T-cell (primary cell): ENCODE measurements at regions not wholly inside any gene's neighbourhood (a gene's known extent, or its start where the extent isn't known, plus 50 kb on each side); places are given as distances from the start of the nearest gene placed in this dataset.

Experiments
- ATAC-seq, 4 experiments: fragments of 200-7000 bp in 3 of 4; fragments of 150-1000 bp in 1 of 4; cut with Tn5 transposase; replicated peaks in 1 of 4; 1 replicate in 3 of 4; 2 replicates in 1 of 4; pipeline ENCODE4 v1.10.0; 2021; ENCODE audit warnings: moderate library complexity in 3 of 4, mild to moderate bottlenecking in 2 of 4, moderate number of reproducible peaks in 1 of 4
- CTCF ChIA-PET, 2 donors: fragments of 300-600 bp; sonication (Branson Sonifier 250); formaldehyde crosslinking; loops; one replicate each; lab custom pipeline; 2022; ENCODE audit warnings: antibody characterized with exemption in 2 of 2; lab: Charles Lee
- POLR2A ChIA-PET, 2 donors: fragments of 300-600 bp; sonication (Branson Sonifier 250); formaldehyde crosslinking; loops; one replicate each; lab custom pipeline; 2022; ENCODE audit warnings: antibody characterized with exemption in 2 of 2; lab: Charles Lee
- DNase-seq, 35 experiments: peaks; one replicate each; pipeline versions ENCODE4 v3.0.0 to v3.0.0-alpha.2; 2013 to 2023
- H3K27ac ChIP-seq: one replicate; pipeline ENCODE4 v1.5.1; 2013; ENCODE audit warnings: low read length
- H3K27me3 ChIP-seq, 2 experiments: replicated peaks in 1 of 2; 1 replicate in 1 of 2; 2 replicates in 1 of 2; pipeline versions ENCODE4 v1.6.1 to v1.7.0; 2013; ENCODE audit warnings: low read length in 1 of 2, mixed read lengths in 1 of 2; ENCODE audit not compliant: control insufficient read depth in 2 of 2, insufficient read depth in 2 of 2; ENCODE audit errors: extremely low read depth in 1 of 2
- H3K36me3 ChIP-seq, 2 donors: 1 replicate in 1 of 2; 2 replicates in 1 of 2; pipeline versions ENCODE4 v1.6.1 to v1.7.0; 2013; ENCODE audit warnings: low read length in 1 of 2; ENCODE audit not compliant: control insufficient read depth in 2 of 2, insufficient read depth in 1 of 2; ENCODE audit errors: extremely low read depth in 1 of 2
- H3K4me1 ChIP-seq, 2 experiments: 1 replicate in 1 of 2; 2 replicates in 1 of 2; pipeline versions ENCODE4 v1.6.1 to v1.7.0; 2013; ENCODE audit warnings: low read length in 2 of 2, mixed read lengths in 1 of 2; ENCODE audit not compliant: insufficient read depth in 2 of 2, control insufficient read depth in 1 of 2; ENCODE audit errors: extremely low read depth in 1 of 2
- H3K4me3 ChIP-seq, 2 donors: 1 replicate in 1 of 2; 2 replicates in 1 of 2; pipeline versions ENCODE4 v1.5.1 to v1.7.0; 2013; ENCODE audit warnings: mild to moderate bottlenecking in 2 of 2, low read length in 1 of 2, moderate library complexity in 1 of 2; ENCODE audit not compliant: control insufficient read depth in 1 of 2; ENCODE audit errors: extremely low read depth in 1 of 2
- H3K9me3 ChIP-seq: 2 replicates; pipeline ENCODE4 v1.7.0; 2013
- H3K27ac Mint-ChIP-seq, 2 donors: one replicate each; pipeline ENCODE4 v1.8.0; 2020 to 2021; ENCODE audit warnings: mild to moderate bottlenecking in 2 of 2, mixed read lengths in 2 of 2
- H3K27me3 Mint-ChIP-seq, 2 donors: one replicate each; pipeline ENCODE4 v1.8.0; 2021 to 2022; ENCODE audit warnings: mixed read lengths in 2 of 2
- H3K36me3 Mint-ChIP-seq: one replicate; pipeline ENCODE4 v1.8.0; 2021; ENCODE audit warnings: mixed read lengths
- H3K4me1 Mint-ChIP-seq, 3 donors: one replicate each; pipeline ENCODE4 v1.8.0; 2020 to 2022; ENCODE audit warnings: mixed read lengths in 3 of 3, mild to moderate bottlenecking in 1 of 3
- H3K4me3 Mint-ChIP-seq, 3 donors: one replicate each; pipeline ENCODE4 v1.8.0; 2020 to 2022; ENCODE audit warnings: mild to moderate bottlenecking in 3 of 3, mixed read lengths in 3 of 3, moderate library complexity in 3 of 3
- H3K9me3 Mint-ChIP-seq, 3 donors: one replicate each; pipeline ENCODE4 v1.8.0; 2020 to 2022; ENCODE audit warnings: mixed read lengths in 3 of 3
- WGBS: methylation state at CpG from one replicate; pipeline ENCODE4 v1.1.5; 2013; ENCODE audit warnings: missing lambda C conversion rate; ENCODE audit not compliant: insufficient coverage; 5-methylcytosine and 5-hydroxymethylcytosine counted together

DNA sequence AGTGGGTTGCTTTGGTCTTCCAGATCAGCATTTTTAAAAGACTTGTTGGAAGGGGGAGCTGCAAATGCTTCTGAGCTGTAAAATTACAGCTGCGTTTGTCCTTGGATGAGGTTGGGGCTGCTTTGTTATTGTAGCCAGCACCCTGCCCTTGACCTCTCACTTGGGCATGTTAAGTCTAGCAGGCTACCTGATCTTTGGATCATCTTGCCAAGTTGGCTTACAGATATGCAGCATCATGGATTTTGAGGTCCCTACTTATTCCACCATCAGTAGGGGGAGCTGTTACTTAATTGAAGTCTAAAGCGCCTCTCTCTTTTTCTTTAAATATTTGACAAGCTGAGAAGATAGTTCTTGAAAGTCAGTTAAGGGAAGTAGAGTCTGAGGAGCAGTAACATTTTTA is 793.0 kb downstream of the MCTP2 start:
- Mint-ChIP-seq H3K27me3 (peaks cover 3% of the 10 kb centered on the region in 2 donors), H3K9me3 (peaks cover 0 to 13% (median 7%) of the 10 kb centered on the region in 3 donors), H3K27ac (no peak overlapping the region), H3K36me3 (no peaks in the 10 kb centered on the region), H3K4me1 (no peaks in the 10 kb centered on the region), H3K4me3 (no peak overlapping the region)
- H3K9me3 ChIP-seq = no peaks in the 10 kb centered on the region
- CTCF ChIA-PET = no interaction called here
- H3K27ac ChIP-seq = no peak overlapping the region
- H3K4me1 ChIP-seq = no peaks in the 10 kb centered on the region
- ATAC-seq (no peak), DNase-seq (no peak)
- H3K27me3 ChIP-seq = no peaks in the 10 kb centered on the region
- WGBS = 100% methylated on average over 1 of the region's 2 CpGs
- no peak overlapping the region for H3K4me3 ChIP-seq
- POLR2A ChIA-PET = no interaction called here
- H3K36me3 ChIP-seq = no peaks in the 10 kb centered on the region

DNA sequence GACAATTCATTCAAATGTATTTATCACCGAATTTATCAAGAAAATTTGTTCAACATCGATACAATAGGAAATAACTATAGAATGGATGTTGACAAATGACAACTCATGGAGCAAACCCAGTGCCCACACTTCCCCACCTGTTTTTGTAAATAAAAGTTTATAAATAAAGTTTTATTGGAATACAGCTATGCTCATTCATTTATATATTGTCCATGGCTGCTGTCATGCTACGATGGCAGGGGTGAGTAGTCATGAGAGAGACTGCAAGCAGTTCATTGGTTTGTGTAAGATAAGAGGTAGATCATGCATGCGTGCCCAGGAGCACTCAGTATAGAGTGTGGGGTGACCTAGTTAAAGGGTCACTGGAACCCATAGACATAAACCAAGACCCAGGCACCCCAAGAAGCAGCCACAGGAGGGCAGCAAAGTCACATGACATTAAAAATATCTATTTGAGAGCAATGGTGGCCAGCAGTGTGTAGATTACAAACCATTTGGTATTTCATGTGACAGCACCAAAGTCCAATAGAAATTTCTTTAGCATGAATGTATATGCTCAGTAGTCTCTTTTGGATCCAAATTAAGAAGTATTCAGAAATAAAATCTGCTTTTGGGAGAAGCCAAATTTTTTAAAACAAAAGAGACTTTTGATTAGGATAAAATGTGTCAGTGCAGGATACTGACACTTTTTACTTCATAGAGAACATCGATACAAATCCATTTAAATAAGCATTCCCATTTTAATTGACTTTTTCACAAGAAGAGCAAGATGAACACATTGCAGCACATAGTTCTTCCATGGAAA is 794.8 kb downstream of the MCTP2 start:
- no CpG with 5 or more reads among the region's 5 CpGs for WGBS
- H3K9me3 ChIP-seq = no peaks in the 10 kb centered on the region
- H3K36me3 ChIP-seq = no peaks in the 10 kb centered on the region
- peaks cover 0 to 17% (median 12%) of the 10 kb centered on the region in 3 donors for H3K9me3 Mint-ChIP-seq
- peaks cover 3% of the 10 kb centered on the region in 2 donors for H3K27me3 Mint-ChIP-seq
- CTCF ChIA-PET = no interaction called here
- no peak overlapping the region for H3K27ac ChIP-seq
- no peak overlapping the region for H3K4me3 ChIP-seq
- no peaks in the 10 kb centered on the region for H3K4me1 ChIP-seq
- no peak for ATAC-seq
- POLR2A ChIA-PET = no interaction called here
- no peaks in the 10 kb centered on the region for H3K4me1 Mint-ChIP-seq
- H3K27me3 ChIP-seq = no peaks in the 10 kb centered on the region
- H3K36me3 Mint-ChIP-seq = no peaks in the 10 kb centered on the region
- DNase-seq = peak in 3 of 35 experiments; percentile 1
- H3K27ac Mint-ChIP-seq = no peak overlapping the region
- H3K4me3 Mint-ChIP-seq = no peak overlapping the region

DNA sequence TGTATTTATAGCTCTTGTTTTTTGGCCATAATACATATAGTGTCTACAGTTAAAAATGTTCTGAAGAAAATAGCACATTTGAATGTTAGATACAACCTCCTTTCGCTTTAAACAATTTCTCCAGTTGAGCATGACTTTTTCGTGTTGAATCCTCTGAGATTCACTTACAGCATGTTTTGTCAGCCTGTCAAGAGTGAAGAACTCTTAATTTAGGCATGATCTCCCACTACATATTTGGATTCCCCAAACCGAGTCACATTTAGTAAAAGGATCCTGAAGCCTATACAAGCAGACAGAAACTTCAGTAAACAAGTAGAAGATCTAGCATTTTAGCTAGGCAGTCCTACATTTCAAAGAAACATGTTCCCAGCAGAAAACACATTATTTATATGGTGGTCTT is 796.6 kb downstream of the MCTP2 start:
- no peaks in the 10 kb centered on the region for H3K9me3 ChIP-seq
- no peak overlapping the region for H3K4me3 ChIP-seq
- H3K36me3 Mint-ChIP-seq = no peaks in the 10 kb centered on the region
- H3K36me3 ChIP-seq = no peaks in the 10 kb centered on the region
- peaks cover 3% of the 10 kb centered on the region in 2 donors for H3K27me3 Mint-ChIP-seq
- no peak overlapping the region for H3K4me3 Mint-ChIP-seq
- 70% methylated on average over 2 of the region's 3 CpGs for WGBS
- no peak overlapping the region for H3K27ac Mint-ChIP-seq
- ChIA-PET CTCF (no interaction called here), POLR2A (no interaction called here)
- ATAC-seq (no peak), DNase-seq (no peak)
- H3K27ac ChIP-seq = no peak overlapping the region
- H3K27me3 ChIP-seq = no peaks in the 10 kb centered on the region
- H3K4me1 ChIP-seq = no peaks in the 10 kb centered on the region
- H3K4me1 Mint-ChIP-seq = no peaks in the 10 kb centered on the region
- peaks cover 0 to 12% (median 9%) of the 10 kb centered on the region in 3 donors for H3K9me3 Mint-ChIP-seq

DNA sequence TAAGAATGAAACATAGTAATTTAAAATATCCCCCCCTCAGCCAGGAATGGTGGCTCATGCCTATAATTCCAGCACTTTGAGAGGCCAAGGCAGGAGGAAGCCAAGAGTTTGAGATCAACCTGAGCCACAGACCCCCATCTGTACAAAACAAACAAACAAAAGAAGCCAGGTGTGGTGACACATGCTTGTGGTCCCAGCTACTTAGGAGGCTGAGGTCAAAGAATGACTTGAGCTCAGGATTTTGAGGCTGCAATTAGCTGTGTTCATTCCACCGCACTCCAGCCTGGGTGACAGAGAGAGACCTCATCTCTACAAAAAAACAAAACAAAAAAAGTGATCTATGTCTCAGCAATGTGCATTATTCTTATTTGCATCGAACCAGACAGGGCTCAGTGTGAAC is 800.8 kb downstream of the MCTP2 start:
- no peaks in the 10 kb centered on the region for H3K4me1 ChIP-seq
- no peak for DNase-seq
- Mint-ChIP-seq H3K4me3 (no peak overlapping the region), H3K9me3 (peaks cover 0 to 14% (median 9%) of the 10 kb centered on the region in 3 donors), H3K27ac (no peak overlapping the region), H3K27me3 (no peaks in the 10 kb centered on the region), H3K36me3 (no peaks in the 10 kb centered on the region), H3K4me1 (no peaks in the 10 kb centered on the region)
- POLR2A ChIA-PET = no interaction called here
- CTCF ChIA-PET = no interaction called here
- H3K36me3 ChIP-seq = no peaks in the 10 kb centered on the region
- no peak overlapping the region for H3K4me3 ChIP-seq
- no peak for ATAC-seq
- no CpG with 5 or more reads among the region's 2 CpGs for WGBS
- H3K27ac ChIP-seq = no peak overlapping the region
- no peaks in the 10 kb centered on the region for H3K9me3 ChIP-seq
- no peaks in the 10 kb centered on the region for H3K27me3 ChIP-seq

DNA sequence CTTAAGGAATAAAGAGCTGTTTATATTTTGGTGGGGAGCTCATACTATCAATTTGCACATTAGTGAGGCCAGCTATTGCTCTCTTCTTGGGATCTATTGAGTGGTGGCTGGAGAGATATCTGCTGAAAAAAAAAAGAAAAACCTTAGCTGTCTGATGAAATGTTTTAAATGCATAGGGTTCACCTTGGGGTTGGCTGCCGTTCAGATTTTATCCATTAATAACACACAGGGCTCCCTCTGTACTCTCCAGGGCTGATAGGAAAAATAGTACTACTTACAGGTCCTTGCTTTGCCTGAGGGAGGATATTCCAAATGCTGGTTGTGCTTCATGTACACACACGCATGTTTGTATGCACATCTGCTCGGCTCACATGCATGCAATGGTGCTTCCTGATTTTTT is 803.7 kb downstream of the MCTP2 start:
- Mint-ChIP-seq H3K9me3 (peaks cover 0 to 14% (median 9%) of the 10 kb centered on the region in 3 donors), H3K36me3 (no peaks in the 10 kb centered on the region), H3K27me3 (peaks cover 0 to 2% of the 10 kb centered on the region in 2 donors), H3K4me1 (no peaks in the 10 kb centered on the region), H3K4me3 (no peak overlapping the region), H3K27ac (no peak overlapping the region)
- no peaks in the 10 kb centered on the region for H3K27me3 ChIP-seq
- H3K36me3 ChIP-seq = no peaks in the 10 kb centered on the region
- H3K9me3 ChIP-seq = no peaks in the 10 kb centered on the region
- H3K27ac ChIP-seq = no peak overlapping the region
- ATAC-seq (no peak), DNase-seq (no peak)
- ChIA-PET CTCF (no interaction called here), POLR2A (interaction anchor here in 1 of 2 donors (0.6 kb wide), 1 partner anchor 677 kb away, joined by 4 read pairs; no protein-coding TSS in a partner anchor)
- WGBS = 100% methylated on average over 1 of the region's 3 CpGs
- H3K4me3 ChIP-seq = no peak overlapping the region
- no peaks in the 10 kb centered on the region for H3K4me1 ChIP-seq

DNA sequence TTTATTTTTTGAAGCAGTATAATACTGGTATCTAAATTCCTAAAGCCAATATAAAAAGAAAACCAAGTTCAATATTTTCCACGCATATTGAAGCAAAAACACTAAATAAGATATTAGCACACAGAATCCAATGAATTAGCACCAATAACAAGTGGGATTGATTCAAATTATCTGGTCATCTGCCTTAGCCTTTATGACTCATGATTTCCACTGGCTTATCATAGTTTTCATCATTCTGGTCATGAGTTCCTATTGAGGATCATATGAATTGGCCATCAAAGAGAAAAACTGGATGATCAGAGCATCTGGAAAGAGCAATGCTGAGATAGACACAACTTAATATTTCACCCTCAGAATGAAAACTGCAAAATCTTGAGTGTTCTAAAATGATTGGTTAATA is 809.9 kb downstream of the MCTP2 start:
- no peak overlapping the region for H3K27ac Mint-ChIP-seq
- H3K9me3 Mint-ChIP-seq = no peaks in the 10 kb centered on the region
- POLR2A ChIA-PET = no interaction called here
- no peak overlapping the region for H3K4me3 Mint-ChIP-seq
- peaks cover 0 to 2% of the 10 kb centered on the region in 2 donors for H3K27me3 Mint-ChIP-seq
- H3K4me1 Mint-ChIP-seq = no peaks in the 10 kb centered on the region
- no peaks in the 10 kb centered on the region for H3K36me3 Mint-ChIP-seq
- WGBS = no CpG with 5 or more reads among the region's 1 CpG
- DNase-seq (no peak), ATAC-seq (no peak)
- Histone ChIP-seq H3K9me3 (no peaks in the 10 kb centered on the region), H3K4me3 (no peak overlapping the region), H3K27ac (no peak overlapping the region), H3K4me1 (no peaks in the 10 kb centered on the region), H3K27me3 (peaks cover 1 to 3% of the 10 kb centered on the region in 2 experiments), H3K36me3 (no peaks in the 10 kb centered on the region)
- CTCF ChIA-PET = no interaction called here
